ENCODE measurements at regions not wholly inside any gene's neighbourhood (a gene's known extent, or its start where the extent isn't known, plus 50 kb on each side); places are given as distances from the start of the nearest gene placed in this dataset.

- no peak for DNase-seq (ENCODE audit: low read depth in 2 of 2)
Measured at GRCh38 chr6:110538416-110539160, 62.2 kb upstream of the SLC22A16 start.

- DNase-seq (ENCODE audit: low read depth in 2 of 2), result peak; percentile 60 to 97
Measured at GRCh38 chr6:110537208-110538123, 61.1 kb upstream of the SLC22A16 start.

GRCh38 chr6:110534731-110535492 is 58.5 kb upstream of the SLC22A16 start:
- peak; percentile 21 to 61 for DNase-seq (ENCODE audit: low read depth in 2 of 2)

GRCh38 chr6:110532431-110532830 is 56.0 kb upstream of the SLC22A16 start:
- no peak for DNase-seq (ENCODE audit: low read depth in 2 of 2)

GRCh38 chr6:110530671-110531070 is 54.3 kb upstream of the SLC22A16 start:
- peak in 1 of 2 donors; percentile 39 for DNase-seq (ENCODE audit: low read depth in 2 of 2)

GRCh38 chr6:110529907-110530306 is 53.5 kb upstream of the SLC22A16 start:
- peak in 1 of 2 donors; percentile 26 for DNase-seq (ENCODE audit: low read depth in 2 of 2)

- peak; percentile 70 to 92 for DNase-seq (ENCODE audit: low read depth in 2 of 2)
Measured at GRCh38 chr6:110529355-110529754, 52.9 kb upstream of the SLC22A16 start.

- DNase-seq (ENCODE audit: low read depth in 2 of 2), result no peak
Measured at GRCh38 chr6:110528930-110529325, 52.5 kb upstream of the SLC22A16 start.

GRCh38 chr6:110528101-110528929 is 51.9 kb upstream of the SLC22A16 start:
- DNase-seq (ENCODE audit: low read depth in 2 of 2), result peak; percentile 79 to 95

GRCh38 chr6:110527516-110527915 is 51.1 kb upstream of the SLC22A16 start:
- peak; percentile 28 to 63 for DNase-seq (ENCODE audit: low read depth in 2 of 2)

GRCh38 chr6:110526726-110527125 is 50.3 kb upstream of the SLC22A16 start:
- no peak for DNase-seq (ENCODE audit: low read depth in 2 of 2)
